Stomach (tissue), 4 donors: ENCODE measurements at regions not wholly inside any gene's neighbourhood (a gene's known extent, or its start where the extent isn't known, plus 50 kb on each side); places are given as distances from the start of the nearest gene placed in this dataset.

Experiments used
- CTCF ChIP-seq, 7 experiments: fragments of 450-650 bp in 4 of 7; fragments of 200-600 bp in 3 of 7; sonication (generic) in 3 of 7; IDR thresholded peaks; one replicate each; pipeline ENCODE4 v1.5.1; 2016 to 2019; ENCODE audit warnings: antibody characterized with exemption in 7 of 7, control low read depth in 2 of 7, mild to moderate bottlenecking in 1 of 7
- POLR2A ChIP-seq, 4 donors: fragments of 450-650 bp; IDR thresholded peaks; one replicate each; pipeline ENCODE4 v1.6.1; 2016; ENCODE audit warnings: antibody characterized with exemption in 4 of 4, control low read depth in 2 of 4, mild to moderate bottlenecking in 1 of 4, moderate library complexity in 1 of 4

GRCh38 chr1:17979815-17980214, 127.8 kb upstream of the IGSF21 start:
- TF ChIP-seq CTCF (IDR thresholded peaks at IDR 0.05) (no peak), POLR2A (IDR thresholded peaks at IDR 0.05) (no peak)
